GM12875 (cell line): ENCODE measurements at regions not wholly inside any gene's neighbourhood (a gene's known extent, or its start where the extent isn't known, plus 50 kb on each side); places are given as distances from the start of the nearest gene placed in this dataset.

Experiments used
- H3K4me3 ChIP-seq: one replicate; pipeline ENCODE4 v1.5.1; 2011; ENCODE audit warnings: low read depth, low read length, control low read depth
- CTCF ChIP-seq: IDR thresholded peaks from 2 replicates; pipeline ENCODE4 v1.5.1; 2011; ENCODE audit warnings: low read depth, mild to moderate bottlenecking, control low read depth, inconsistent platforms, low read length, moderate library complexity, borderline replicate concordance; ENCODE audit not compliant: insufficient read depth

GRCh38 chr3:107428051-107428858 is 51.0 kb downstream of the CCDC54 start:
- TF ChIP-seq CTCF, result no peak
- H3K4me3 ChIP-seq, result no peak overlapping the region

GRCh38 chr3:107429320-107430181 is 52.3 kb downstream of the CCDC54 start:
- peak; percentile 88 for TF ChIP-seq CTCF
- no peak overlapping the region for H3K4me3 ChIP-seq

- H3K4me3 ChIP-seq, result peak overlapping the region; percentile 81
- no peak for TF ChIP-seq CTCF
Measured at GRCh38 chr3:107430214-107430995, 53.2 kb downstream of the CCDC54 start.

- peak overlapping the region; percentile 81 for H3K4me3 ChIP-seq
- no peak for TF ChIP-seq CTCF
Measured at GRCh38 chr3:107430996-107431245, 53.7 kb downstream of the CCDC54 start.

- peak overlapping the region; percentile 81 for H3K4me3 ChIP-seq
- TF ChIP-seq CTCF, result no peak
Measured at GRCh38 chr3:107431246-107432012, 54.2 kb downstream of the CCDC54 start.

- no peak for TF ChIP-seq CTCF
- peak overlapping the region; percentile 81 for H3K4me3 ChIP-seq
Measured at GRCh38 chr3:107432013-107432515, 54.8 kb downstream of the CCDC54 start.
